HG03025 (cell line): ENCODE measurements at regions not wholly inside any gene's neighbourhood (a gene's known extent, or its start where the extent isn't known, plus 50 kb on each side); places are given as distances from the start of the nearest gene placed in this dataset.

Experiments used
- ATAC-seq: cut with Tn5 transposase; IDR thresholded peaks from one replicate; pipeline ENCODE4 v1.9.1; 2021; ENCODE audit warnings: mild to moderate bottlenecking, moderate library complexity; ENCODE audit not compliant: unreplicated experiment, low FRiP score

- no peak for ATAC-seq
These were observed 307.7 kb upstream of the TLE4 start for GRCh38 chr9:79264041-79264440.

GRCh38 chr9:79264511-79265355, 307.0 kb upstream of the TLE4 start:
- ATAC-seq: no peak

GRCh38 chr9:79266986-79267385, 304.8 kb upstream of the TLE4 start:
- no peak for ATAC-seq

GRCh38 chr9:79268806-79269205, 303.0 kb upstream of the TLE4 start:
- no peak for ATAC-seq

GRCh38 chr9:79273311-79273710, 298.5 kb upstream of the TLE4 start:
- ATAC-seq: no peak

GRCh38 chr9:79279356-79279755, 292.4 kb upstream of the TLE4 start:
- ATAC-seq: no peak

- no peak for ATAC-seq
These were observed 291.1 kb upstream of the TLE4 start for GRCh38 chr9:79280691-79281090.

GRCh38 chr9:79284081-79284480, 287.7 kb upstream of the TLE4 start:
- no peak for ATAC-seq

- no peak for ATAC-seq
These were observed 284.6 kb upstream of the TLE4 start for GRCh38 chr9:79286992-79287707.

- no peak for ATAC-seq
These were observed 284.0 kb upstream of the TLE4 start for GRCh38 chr9:79287708-79288290.

GRCh38 chr9:79289856-79290255, 281.9 kb upstream of the TLE4 start:
- ATAC-seq: no peak

- ATAC-seq: no peak
These were observed 279.0 kb upstream of the TLE4 start for GRCh38 chr9:79292731-79293280.

- ATAC-seq: no peak
These were observed 271.7 kb upstream of the TLE4 start for GRCh38 chr9:79300068-79300467.

- ATAC-seq: no peak
These were observed 270.7 kb upstream of the TLE4 start for GRCh38 chr9:79301085-79301484.

- no peak for ATAC-seq
These were observed 270.0 kb upstream of the TLE4 start for GRCh38 chr9:79301551-79302391.

GRCh38 chr9:79302569-79302968, 269.2 kb upstream of the TLE4 start:
- ATAC-seq: no peak

- ATAC-seq: no peak
These were observed 263.8 kb upstream of the TLE4 start for GRCh38 chr9:79308012-79308411.

- no peak for ATAC-seq
These were observed 258.9 kb upstream of the TLE4 start for GRCh38 chr9:79312686-79313421.

GRCh38 chr9:79325501-79325900, 246.3 kb upstream of the TLE4 start:
- no peak for ATAC-seq

GRCh38 chr9:79329861-79330260, 241.9 kb upstream of the TLE4 start:
- no peak for ATAC-seq
